GM18868 (cell line): ENCODE measurements at regions not wholly inside any gene's neighbourhood (a gene's known extent, or its start where the extent isn't known, plus 50 kb on each side); places are given as distances from the start of the nearest gene placed in this dataset.

ENCODE experiments used
- ATAC-seq: cut with Tn5 transposase; IDR thresholded peaks from one replicate; pipeline ENCODE4 v1.9.1; 2021; ENCODE audit warnings: mild to moderate bottlenecking, moderate library complexity; ENCODE audit not compliant: unreplicated experiment

DNA sequence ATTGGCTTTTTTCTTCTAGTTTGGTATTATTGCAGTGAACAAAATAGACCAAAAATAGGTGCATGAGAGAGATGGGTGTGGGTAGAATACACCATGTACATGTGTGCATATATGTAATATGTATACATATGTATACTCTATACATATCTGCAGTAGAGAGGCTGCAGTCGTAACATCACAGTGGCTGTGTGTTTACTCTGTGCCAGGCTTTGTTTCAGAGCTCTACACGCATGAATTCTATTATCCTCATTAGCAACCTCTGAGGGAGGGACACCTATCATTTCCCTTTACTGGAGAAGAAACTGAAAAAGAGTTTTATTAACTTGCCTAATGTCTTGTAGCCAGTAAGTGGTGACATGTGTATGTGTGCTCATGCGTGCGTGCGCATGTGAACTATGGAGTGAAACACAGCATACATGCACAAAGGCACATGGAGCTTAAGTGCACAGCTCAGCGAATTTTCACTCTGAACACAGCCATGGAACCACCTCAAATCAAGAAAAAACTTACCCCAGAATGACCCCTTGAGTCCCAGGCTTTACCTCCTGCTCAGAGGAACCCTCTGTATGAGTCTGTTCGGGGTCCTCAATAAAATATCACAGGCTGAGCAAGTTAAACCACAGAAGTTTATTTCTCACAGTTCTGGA is 452.5 kb downstream of the CDH26 start:
- no peak for ATAC-seq

DNA sequence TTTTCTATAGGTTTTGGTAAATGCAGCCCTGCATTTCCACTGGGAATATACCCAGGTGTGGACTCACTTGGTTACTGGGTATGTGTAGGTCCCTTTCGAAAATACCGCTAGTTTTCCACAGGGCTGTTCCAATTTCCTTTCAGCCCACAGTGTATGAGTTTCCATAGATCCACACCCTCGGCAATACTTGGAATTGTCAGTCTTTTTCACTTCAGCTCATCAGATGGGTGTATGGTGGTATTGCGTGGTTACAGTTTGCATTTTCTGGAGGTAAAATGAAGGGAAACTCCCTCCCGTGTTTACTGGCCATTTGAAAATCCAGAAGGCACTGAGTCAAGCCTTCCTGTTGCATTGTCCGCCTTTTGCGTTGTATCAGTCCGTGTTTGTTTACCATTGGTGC is 453.6 kb downstream of the CDH26 start:
- ATAC-seq, result no peak

DNA sequence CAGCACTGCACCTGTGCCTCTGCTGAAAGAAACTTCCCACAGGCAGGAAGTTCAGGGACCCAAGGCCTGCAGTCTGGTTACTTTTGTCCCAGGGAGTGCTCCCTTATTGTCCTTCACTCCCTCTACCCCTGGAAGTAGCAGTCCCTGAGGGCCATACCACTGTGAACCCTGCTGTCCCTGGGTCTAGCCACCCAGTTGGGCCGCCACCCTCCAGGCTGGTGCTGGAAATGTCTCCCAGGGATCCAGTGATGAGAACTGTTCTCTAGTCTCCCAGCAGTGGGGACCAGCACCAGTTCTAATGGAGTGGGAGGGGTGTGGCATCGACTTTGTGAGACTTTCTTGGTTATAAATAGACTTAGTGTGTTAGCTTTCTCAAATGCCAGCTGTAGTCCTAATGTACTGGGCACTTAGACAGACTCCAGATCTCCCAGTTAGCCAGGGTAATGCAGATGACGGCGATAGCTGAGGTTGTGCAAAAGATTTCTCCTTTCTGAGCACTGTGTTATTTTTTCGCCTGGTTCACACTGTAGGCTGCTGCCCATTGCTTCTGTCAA is 462.5 kb downstream of the CDH26 start:
- no peak for ATAC-seq

DNA sequence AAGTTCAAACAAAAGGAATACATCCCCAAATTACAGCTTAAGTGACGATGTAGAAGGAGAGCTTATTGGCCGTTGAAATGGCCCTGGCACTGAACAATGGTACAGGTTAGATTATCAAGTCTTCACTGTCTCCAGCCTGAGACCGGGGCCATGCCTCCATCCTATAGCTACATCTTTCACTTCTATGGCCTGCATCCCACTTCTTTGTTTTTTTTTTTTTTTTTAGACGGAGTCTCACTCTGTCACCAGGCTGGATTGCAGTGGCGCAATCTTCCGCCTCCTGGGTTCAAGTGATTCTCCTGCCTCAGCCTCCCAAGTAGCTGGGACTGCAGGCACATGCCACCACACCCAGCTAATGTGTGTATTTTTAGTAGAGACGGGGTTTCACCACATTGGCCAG is 464.6 kb downstream of the CDH26 start:
- ATAC-seq, result no peak

DNA sequence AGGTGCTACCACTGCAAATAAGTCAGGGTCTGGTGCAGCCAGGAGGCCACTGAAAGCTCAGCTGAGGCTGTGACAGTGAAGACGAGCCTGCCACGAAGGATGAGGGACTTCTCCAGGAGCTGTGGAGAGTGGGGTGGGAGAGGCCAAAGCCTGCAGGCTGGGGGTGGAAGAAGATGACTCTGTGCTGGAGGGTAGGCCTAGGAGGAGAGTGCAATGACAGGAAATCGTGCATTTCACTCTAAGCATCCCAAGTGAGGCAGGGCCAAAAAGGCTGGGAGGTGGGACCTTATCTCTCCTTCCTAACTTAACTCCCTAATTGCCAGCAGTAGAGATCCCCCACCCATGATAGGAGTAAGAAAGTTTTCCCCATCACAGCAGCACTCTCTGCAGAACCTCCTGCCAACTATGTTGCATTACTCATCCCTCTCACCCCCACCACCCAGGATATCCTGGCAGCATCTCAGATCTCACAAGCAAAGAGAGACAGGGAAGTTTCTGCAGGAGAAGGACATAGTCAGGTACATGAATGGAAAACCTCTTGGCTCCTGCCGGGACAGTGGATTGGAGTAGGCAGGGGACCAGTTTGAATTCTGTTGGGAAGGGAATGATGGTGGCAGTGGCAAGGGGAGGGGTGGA is 466.2 kb downstream of the CDH26 start:
- ATAC-seq, result no peak

DNA sequence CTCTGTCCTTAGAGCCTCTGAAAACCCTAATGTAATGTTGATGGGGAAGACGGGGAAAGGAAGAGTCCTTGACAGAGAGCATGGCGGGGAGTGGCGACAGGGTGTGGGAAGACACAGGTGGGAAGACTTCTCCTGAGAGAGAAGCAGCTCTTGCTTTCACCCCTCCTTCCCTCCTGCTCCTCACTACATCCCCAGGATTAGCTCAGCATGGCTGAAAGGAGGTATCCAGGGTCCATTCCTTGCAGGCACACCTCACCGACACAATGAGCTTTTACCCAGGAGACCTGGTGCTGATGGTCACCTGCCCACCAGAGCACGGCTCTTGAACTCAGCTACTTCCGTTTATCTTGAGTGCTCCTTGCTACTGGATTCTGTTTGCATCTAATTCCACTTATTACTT is 469.3 kb downstream of the CDH26 start:
- no peak for ATAC-seq

DNA sequence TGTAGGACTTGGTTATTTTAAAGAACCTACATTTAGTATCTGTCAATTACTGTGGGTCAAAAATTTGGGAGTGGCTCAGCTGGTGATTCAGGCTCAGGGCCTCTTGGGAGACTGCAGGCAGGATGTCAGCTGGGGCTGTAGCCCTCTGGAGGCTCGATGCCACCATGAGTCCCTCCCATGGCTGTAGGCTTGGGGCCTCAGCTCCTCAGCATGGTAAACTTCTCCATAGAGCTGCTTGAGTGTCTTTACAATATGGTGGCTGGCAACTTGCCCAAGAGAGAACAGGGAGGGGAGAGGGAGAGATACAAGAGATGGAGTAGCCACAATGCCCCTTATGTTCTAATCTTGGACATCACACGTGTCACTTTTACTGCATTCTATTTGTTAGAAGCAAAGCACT is 470.4 kb downstream of the CDH26 start:
- no peak for ATAC-seq

DNA sequence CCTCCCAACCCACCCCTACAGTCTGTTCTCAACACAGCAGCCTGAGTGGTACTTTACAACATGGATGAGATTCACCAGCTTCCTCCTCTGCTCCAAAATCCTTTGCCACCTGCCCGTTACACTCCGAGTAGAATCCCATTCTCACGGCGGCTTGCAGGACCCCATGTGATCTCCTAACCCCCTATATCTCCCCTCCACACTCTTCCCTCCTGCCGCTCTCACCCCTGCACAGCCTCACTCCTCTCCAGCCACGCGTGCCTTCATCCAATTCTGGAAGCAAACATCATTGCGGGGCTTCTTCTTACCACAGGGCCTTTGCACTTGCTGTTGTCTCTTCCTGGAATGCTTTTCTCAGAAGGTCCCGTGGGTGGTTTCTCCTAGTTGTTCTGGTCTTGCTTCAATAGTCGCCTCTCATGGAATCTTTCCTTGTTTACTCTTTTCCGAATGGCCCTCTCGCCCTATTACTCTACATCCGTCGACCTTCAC is 472.3 kb downstream of the CDH26 start:
- ATAC-seq, result no peak

DNA sequence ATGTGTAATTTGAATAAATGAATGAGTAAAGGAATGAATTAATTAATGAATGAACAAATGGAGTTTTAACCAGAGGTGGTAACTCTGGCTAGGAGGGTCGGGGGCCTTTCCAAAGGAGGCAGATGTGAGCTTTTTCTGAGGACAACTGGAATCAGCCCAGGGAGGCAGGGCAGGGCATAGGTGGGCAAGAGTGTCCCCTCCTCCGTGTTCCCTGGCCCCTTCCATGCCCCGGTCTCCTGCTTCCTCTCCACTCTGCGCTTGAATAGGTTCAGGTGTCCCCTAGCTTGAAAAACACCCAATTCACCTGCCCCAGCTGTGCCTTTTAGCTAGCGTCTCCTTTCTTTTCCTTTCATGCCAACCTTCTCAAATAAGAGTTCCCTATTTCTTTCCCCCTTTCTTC is 473.1 kb downstream of the CDH26 start:
- ATAC-seq, result no peak

DNA sequence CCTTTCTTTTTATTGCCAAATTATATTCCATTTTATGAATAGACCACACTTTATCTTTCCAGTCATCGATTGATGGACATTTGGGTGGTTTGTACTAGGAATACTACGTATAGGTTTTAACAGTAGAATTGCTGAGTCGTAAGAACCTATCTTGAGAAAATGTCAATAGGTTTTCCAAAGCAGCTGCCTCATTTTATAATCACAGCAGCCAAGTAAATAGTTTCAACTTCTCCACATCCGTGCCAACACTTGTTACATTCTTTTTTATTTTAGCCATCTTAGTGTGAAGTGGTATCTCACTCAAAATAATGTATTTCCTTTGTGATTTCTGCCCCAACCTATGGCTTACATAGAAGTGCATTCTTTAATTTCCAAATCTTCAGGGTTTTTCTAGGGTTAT is 479.2 kb downstream of the CDH26 start:
- ATAC-seq, result no peak

DNA sequence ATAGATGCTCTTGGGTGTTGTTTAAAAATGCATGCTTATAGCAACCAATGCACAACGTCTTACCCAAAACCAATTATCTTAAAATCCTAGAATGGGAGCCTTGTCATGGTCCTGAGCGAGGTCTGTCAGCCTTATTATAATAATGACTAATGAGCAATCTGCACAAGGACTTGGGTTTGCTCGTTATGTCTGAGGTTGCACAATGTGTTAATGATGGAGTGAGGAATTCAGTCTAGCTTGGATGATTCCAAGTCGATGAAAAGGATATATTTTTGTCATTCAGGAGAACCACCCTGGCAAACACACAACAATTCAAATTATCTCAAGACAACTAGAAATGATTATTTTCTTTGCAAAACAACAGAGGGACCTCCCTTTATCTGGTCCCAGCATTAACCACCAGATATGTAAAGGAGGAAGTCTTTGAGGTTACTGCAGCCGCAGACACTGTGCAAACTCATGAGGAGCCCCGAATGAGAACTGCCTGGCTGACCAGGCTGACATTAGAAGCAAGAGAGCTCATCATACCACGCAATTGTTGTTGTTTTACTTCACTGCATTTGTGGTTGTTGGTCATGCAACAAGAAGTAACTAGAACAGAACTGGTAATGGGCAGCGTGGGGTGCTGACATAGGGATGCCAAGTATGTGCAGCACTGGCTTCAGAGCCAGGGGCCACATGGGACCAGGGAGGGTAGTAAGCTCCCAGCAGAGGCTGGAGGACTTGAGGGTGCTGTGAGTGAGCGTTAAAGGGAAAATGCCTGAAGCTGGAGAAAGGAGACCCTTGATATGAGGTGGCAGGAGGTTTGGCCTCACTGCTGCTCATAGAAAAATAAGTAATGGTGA is 488.3 kb downstream of the CDH26 start:
- ATAC-seq, result no peak

DNA sequence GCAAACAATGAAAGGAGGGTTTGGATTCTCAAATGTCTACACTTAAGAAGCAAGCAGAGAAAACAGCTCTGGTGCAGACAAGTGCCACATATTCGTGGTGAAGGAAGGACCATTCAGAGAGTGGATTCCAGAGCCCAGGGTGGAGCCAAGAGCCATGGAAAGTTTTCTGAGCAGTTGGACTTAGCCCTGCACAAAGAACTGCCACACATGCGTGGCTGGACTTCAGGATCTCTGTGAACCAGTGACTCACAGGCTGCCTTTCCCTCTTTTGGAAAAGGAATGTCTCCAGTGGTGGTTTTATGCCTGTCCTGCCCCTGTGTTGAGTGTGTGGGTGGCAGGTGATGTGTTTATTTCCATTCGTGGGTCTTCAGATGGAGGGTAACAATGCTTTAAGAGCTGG is 489.5 kb downstream of the CDH26 start:
- ATAC-seq, result no peak

DNA sequence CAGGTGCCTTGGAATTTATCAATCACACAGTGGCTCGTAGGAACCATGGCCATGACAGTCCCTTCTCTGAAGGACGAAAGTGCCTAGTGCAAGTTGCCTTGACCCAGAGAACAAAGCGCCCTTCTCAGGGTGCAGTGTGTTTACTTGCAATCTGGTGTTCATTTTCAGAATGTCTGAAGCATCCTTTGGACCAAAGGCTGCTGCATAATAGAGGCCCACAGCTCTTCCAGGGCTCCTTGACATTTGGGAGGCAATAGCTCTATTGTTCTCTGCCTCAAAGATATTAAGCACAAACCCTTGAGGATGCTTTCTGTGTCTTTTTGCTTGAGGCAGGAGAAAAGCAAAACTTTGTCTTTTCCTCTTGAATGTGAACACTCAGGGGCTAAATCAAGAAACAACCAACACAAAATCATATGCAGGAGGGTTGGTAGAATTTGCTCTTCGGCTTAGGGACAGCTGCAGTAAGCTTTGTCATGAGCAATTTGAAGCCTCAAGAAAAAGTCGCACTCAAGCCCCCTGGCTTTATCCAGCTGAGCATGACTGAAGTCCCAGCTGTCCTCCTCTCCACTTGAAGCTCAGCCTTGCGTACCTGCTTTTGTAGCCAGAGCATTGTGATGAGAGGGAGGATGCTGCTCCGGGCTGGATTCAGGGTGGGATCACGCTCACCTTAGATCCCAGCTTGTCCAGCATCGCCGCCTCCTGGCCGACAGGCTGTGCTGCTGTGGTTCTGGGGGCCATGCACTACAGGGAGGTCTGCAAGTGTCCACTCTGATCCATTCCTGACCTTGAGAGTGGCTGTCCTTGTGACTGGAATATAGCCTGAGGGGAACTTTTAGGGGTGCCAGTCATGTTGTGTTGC is 495.4 kb downstream of the CDH26 start:
- no peak for ATAC-seq

DNA sequence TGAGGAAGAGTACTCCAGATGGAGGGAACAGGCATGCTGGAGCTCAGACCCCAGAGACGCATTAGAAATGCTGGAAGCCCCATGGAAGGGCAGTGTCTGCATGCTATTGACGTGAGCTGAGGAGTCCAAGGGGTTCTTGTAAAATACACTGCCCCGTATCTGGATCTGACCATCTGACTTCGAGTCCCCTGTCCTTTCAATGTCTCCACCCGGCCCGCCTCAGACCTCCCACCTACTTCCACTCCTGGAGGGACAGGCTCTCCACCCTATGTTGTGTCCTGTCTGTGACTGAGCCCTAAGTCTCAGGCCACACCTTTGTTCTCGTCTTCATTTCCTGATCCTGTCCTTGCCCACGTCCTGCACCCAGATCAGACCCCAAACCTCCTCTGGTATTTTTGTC is 496.3 kb downstream of the CDH26 start:
- no peak for ATAC-seq

DNA sequence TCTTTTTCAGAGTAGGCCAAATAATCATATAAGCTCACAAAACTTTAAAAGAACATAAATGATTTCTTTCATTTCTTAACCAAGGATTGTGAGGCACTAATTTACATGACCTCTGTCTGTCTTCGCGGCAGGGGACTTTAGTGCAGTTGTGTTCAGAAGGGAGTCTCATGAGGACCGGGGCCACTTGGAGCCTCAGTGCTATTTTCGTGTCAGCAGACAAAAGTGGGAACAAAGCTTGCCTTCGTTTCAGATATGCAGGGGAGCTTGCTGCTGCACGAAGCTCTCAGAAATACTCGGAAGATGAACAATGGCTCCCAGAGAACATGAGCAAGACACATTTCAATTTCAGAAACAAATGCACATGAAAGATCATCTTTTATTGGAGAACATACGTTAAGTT is 497.0 kb downstream of the CDH26 start:
- no peak for ATAC-seq

DNA sequence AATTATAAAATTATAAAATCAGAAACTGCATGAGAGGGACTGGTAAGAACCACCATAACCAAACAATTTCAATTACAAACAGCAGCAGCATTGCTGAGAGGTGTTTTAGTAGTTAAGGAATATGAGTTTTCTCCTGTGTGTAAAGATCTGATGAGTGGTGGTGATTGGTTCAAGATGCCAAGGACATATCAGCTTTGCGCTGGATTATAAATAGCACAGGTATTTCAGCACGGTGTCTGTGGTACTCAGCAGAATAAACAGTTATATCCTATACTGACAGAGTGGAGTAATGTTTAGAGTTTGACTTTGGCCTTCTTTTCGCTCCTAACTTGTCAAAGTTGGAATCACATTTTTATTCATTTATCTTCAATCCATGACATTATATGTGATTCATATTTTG is 501.0 kb downstream of the CDH26 start:
- ATAC-seq, result no peak

DNA sequence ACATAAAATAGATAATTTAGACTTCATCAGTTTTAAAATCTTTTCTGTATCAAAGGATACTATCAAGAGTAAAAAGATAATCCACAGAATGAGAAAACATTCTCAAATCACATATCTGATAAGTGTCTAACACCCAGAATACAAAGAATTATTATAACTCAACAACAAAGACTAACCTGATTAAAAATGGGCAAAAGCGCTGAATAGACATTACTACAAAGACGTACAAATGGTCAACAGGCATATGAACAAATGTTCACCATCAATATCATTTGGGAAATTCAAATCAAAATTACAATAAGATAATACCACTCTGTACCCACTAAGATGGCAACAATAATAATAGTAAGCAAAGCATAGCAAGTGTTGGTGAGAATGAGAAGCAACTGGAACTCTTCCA is 503.8 kb downstream of the CDH26 start:
- no peak for ATAC-seq

DNA sequence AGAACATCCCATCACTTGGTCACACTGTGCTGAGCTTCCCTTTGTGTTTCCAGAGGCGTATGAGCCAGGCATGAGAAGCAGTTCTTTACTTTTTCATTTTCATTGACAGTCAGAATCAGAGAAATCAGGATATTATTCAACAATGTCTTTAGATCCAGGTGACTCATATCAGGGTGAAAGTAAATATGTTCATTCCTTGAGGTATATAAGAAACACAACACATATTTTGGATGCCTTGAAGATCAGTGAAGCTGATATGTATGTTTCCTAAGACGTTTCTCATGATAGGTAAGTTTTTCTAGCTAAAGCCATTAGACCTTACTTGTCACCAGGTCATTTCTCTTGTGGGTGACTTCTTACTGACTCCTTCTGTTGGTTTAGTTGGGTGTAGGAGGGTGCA is 505.6 kb downstream of the CDH26 start:
- ATAC-seq, result no peak

DNA sequence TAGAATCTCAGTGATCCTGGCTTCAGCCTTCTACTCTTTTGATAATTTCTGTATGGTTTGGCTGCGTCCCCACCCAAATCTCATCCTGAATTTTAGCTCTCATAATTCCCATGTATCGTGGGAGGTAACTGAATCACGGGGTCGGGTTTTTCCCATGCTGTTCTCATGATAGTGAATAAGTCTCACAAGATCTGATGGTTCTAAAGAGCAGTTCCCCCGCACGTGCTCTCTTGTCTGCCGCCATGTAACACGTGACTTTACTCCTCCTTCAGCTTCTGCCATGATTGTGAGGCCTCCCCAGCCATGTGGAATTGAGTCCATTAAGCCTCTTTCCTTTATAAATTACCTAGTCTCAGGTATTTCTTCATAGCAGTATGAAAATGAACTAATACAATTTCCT is 507.2 kb downstream of the CDH26 start:
- no peak for ATAC-seq

DNA sequence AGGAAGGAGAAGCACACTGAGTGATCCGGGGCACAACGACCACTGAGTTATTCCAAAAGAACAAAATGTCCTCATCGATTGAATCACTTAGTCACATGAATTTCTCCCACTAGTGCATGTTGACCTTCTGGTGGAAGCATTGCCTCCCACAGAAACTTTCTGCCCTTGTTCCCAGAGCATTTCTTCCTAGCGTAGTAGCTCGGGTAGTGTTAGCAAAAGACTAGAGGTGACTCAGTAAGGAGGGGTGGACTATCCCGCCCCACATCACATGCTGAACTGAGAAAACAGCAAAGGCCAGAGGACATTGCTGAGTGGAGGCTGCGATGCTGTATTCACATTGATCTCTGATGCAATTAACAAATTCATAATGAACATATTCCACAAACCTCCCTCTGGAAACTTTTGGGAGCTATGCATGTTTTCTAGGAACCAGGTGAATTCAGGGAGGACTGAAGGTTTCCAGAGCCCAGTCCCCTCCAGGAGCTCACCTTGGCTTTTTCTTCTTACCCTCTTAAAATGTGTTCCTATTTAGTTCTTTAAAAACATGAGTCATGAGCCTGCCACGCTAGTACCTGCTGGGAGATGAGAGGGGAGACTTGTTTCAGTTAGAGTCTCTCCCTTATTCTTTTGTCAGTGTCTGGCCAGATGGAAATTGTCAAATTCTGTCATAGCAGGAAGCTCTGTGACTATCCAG is 507.9 kb downstream of the CDH26 start:
- no peak for ATAC-seq
